ENCODE measurements at regions not wholly inside any gene's neighbourhood (a gene's known extent, or its start where the extent isn't known, plus 50 kb on each side); places are given as distances from the start of the nearest gene placed in this dataset.
"Not testable (repeated sequence)": the region's sequence is repeated elsewhere in the genome, so short reads cannot be mapped to it uniquely, and the experiment has no call there.

- DNase-seq, result no peak
These were observed 257.3 kb upstream of the C16orf82 start for GRCh38 chr16:26809461-26809860.

- DNase-seq, result no peak
These were observed 250.5 kb upstream of the C16orf82 start for GRCh38 chr16:26816266-26816665.

DNA sequence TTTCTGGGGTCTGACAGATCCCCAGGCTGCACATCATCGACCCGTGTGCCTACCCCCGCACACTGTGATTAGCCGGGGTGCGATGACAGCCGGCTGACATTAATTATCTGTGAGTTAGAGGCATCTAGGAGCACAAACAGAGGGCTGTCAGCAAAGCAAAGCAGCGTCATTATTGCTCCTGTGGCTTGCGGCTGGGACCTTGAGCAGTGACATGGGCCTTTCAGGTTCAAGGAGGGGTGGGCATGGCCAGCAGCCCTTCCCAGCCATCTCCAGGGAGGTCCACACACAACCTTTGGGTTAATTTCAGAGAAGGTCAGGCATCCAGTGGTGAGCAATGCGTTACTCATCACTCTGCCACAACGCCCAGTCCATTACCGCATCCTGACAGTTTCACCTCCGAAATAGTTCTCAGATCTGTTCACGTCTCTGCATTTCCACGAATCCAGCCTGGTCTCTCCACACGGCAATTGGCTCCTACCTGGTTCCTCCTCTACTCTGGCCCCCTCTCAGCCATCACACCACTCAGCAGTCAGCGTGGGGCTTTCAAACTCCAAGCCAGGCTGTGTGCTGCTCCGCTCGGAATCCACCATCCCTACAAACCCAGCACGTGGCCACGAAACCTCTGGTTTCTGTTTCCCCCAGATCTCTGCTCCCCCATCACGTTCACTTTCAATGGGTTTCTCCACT is 249.7 kb upstream of the C16orf82 start:
- no peak for DNase-seq

- no peak for DNase-seq
These were observed 248.3 kb upstream of the C16orf82 start for GRCh38 chr16:26818393-26818792.

DNA sequence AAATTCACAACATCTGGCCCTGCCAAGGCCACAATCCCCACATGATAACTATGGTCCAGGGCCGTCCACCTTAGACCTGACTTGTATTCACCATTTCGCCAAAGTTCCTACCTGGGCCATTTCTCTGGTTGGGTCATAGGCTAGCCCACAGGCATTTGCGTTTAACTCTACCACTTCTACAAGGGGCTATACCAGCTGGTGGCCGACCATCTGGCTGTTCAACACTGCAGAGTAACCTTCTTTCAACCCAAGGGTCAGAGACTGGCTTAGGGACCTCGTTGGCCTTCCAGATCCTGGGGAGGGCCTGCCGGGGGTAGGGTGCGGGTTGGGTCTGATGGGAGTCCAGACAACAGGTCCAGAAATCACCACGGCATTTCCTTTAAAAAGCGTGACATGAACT is 242.3 kb upstream of the C16orf82 start:
- DNase-seq, result no peak

DNA sequence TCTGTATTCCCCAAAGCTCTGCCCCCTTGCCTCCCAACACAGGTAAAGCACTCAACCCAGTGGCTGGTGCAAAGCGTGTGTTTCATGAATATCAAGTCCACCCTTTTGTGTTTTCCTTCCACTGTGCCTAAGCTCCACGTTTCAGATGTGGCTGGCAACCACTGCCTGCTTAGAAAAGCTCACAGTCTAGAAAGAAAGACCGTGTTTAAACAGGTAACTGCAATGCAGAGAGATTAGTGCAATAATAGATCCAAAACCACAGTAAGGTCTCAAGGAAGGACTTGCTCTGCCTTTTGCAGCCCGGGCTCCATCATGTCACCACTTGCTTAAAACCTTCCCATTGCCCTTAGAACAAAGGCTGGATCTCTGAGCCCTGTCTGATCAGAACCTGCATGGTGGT is 240.2 kb upstream of the C16orf82 start:
- no peak for DNase-seq

- no peak for DNase-seq
These were observed 239.3 kb upstream of the C16orf82 start for GRCh38 chr16:26827386-26827785.

GRCh38 chr16:26830428-26831127 is 236.1 kb upstream of the C16orf82 start:
- DNase-seq, result no peak

- not testable (repeated sequence) for DNase-seq
These were observed 230.6 kb upstream of the C16orf82 start for GRCh38 chr16:26836114-26836513.

- DNase-seq, result no peak
These were observed 227.8 kb upstream of the C16orf82 start for GRCh38 chr16:26838931-26839330.

GRCh38 chr16:26840691-26841090 is 226.0 kb upstream of the C16orf82 start:
- DNase-seq, result no peak

DNA sequence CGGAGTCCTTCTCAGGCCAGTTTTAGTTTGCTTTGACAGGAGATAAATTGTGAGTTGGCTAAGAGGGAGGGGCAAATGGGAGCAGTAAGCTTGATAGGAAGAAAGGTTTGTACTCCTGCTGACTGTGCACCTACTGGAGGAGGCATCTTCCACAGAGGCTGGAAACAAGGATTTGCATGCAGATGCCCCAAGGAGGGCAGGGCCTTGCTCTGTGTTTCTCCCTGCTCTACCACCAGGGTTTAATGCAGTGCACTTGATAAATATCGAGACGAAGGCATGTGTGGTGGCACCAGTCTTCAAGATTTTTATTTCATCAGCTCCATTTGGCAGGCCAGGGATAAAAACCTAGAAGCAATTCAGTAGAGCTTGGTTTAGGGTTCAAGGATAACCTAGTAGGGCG is 210.5 kb upstream of the C16orf82 start:
- no peak for DNase-seq

DNA sequence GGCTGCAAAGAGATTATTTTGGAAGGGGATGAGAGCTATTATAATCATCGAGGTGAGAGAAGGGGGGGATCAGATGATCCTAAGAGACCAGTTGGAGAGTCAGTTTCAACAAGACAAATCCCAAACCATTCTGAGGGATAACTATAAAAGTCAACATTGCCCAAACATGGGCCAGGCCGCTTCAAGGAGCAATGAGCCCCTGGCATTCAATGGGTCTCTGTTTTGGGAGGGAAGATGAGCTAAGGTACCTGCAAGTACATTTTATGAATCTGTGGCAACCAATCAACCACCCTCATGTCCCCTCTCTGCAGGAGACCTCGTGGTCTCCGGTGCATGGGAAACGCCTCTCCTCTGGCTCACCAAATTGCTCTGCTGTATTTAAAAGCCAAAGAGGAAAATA is 209.9 kb upstream of the C16orf82 start:
- no peak for DNase-seq

- no peak for DNase-seq
These were observed 209.4 kb upstream of the C16orf82 start for GRCh38 chr16:26857371-26857770.

DNA sequence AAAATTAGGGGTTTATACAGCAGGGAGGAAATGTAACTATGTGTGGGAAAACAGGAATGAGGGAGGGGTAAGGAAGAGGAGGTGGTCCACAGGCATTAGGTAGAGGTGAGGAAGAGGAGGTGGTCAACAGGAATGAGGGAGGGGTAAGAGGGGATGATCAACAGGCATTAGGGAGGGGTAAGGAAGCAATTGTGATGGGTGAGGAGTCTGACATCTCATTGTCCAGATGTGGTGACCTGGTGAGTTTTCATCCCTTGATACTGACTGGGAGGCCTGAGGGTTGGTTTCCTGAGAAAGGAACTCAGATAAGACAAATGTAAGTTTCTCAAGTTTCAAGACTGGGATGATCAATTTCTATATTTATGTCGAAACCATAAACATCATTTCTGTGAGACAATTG is 206.2 kb upstream of the C16orf82 start:
- no peak for DNase-seq

GRCh38 chr16:26863931-26864330 is 202.8 kb upstream of the C16orf82 start:
- no peak for DNase-seq

GRCh38 chr16:26874318-26874717 is 192.4 kb upstream of the C16orf82 start:
- not testable (repeated sequence) for DNase-seq

- DNase-seq, result no peak
These were observed 189.3 kb upstream of the C16orf82 start for GRCh38 chr16:26877421-26877820.

GRCh38 chr16:26885674-26886073 is 181.1 kb upstream of the C16orf82 start:
- no peak for DNase-seq

DNA sequence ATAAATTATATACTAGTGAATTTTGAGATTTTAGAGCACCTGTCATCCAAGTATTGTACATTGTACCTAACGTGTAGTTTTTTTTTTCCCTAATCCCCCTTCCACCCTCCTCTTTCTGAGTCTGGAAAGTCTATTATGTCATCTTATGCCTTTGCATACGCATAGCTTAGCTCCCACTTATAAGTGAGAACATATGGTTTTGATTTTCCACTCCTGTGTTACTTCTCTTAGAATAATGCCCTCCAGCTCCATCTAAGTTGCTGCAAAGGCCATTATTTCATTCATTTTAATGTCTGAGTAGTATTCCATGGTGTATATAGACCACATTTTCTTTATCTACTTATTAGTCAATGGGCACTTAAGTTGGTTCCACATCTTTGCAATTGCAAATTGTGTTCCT is 177.0 kb upstream of the C16orf82 start:
- no peak for DNase-seq

GRCh38 chr16:26898200-26898599 is 168.5 kb upstream of the C16orf82 start:
- no peak for DNase-seq

- no peak for DNase-seq
These were observed 165.4 kb upstream of the C16orf82 start for GRCh38 chr16:26901196-26901861.

GRCh38 chr16:26901983-26902382 is 164.7 kb upstream of the C16orf82 start:
- DNase-seq, result no peak

GRCh38 chr16:26905336-26905735 is 161.4 kb upstream of the C16orf82 start:
- no peak for DNase-seq

Measured in NCI-H1930 (cell line).